ENCODE measurements at regions not wholly inside any gene's neighbourhood (a gene's known extent, or its start where the extent isn't known, plus 50 kb on each side); places are given as distances from the start of the nearest gene placed in this dataset.

GRCh38 chr6:170039156-170040114 lies 251.4 kb downstream of the DLL1 start:
- TF ChIP-seq CTCF (IDR thresholded peaks at IDR 0.05; ENCODE audit: poor library complexity) (no peak), EZH2phosphoT487 (IDR thresholded peaks at IDR 0.05; ENCODE audit: low read depth, severe bottlenecking, unreplicated experiment) (no peak)
